ENCODE measurements at regions not wholly inside any gene's neighbourhood (a gene's known extent, or its start where the extent isn't known, plus 50 kb on each side); places are given as distances from the start of the nearest gene placed in this dataset.
A peak's percentile ranks its signal among the peaks of the same experiment; 100 is the strongest.
"Not testable (repeated sequence)": the region's sequence is repeated elsewhere in the genome, so short reads cannot be mapped to it uniquely, and the experiment has no call there.

- H3K27me3 ChIP-seq: no peaks in the 10 kb centered on the region
- H3K4me1 ChIP-seq: no peaks in the 10 kb centered on the region
- no peak overlapping the region for H3K4me3 ChIP-seq
- H3K9me3 ChIP-seq (replicated peaks): no peaks in the 10 kb centered on the region
- H3K27ac ChIP-seq: no peak overlapping the region
- no peaks in the 10 kb centered on the region for H3K36me3 ChIP-seq
- DNase-seq: peak in 1 of 2 experiments; percentile 42
Measured at GRCh38 chrX:106415276-106415895, 196.4 kb upstream of the RADX start.

DNA sequence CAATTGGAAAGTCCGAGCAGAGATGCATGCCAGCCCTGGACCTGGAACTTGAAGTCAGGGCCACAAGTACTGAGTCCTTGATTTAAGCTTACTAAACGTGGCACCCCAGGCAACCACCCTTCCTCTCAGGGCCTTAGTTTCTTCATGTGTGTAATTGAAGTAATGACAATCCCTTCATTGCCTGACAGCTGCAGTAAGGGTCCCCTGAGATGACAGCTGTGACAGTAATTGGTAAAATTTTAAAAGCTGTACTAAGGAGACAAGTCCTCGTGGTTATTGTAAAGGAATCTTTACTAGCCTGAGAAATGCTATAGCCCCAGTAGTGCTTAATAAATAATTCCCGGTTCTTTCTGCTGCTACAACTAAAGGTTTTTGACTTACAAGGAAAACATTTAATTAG lies 175.1 kb upstream of the RADX start:
- Histone ChIP-seq H3K36me3 (no peaks in the 10 kb centered on the region), H3K4me1 (no peaks in the 10 kb centered on the region), H3K27ac (no peak overlapping the region), H3K27me3 (no peaks in the 10 kb centered on the region), H3K4me3 (no peak overlapping the region), H3K9me3 (replicated peaks) (no peaks in the 10 kb centered on the region)
- peak; percentile 1 to 22 for DNase-seq

- Histone ChIP-seq H3K4me3 (no peak overlapping the region), H3K36me3 (no peaks in the 10 kb centered on the region), H3K4me1 (no peaks in the 10 kb centered on the region), H3K27ac (no peak overlapping the region), H3K9me3 (replicated peaks) (no peaks in the 10 kb centered on the region), H3K27me3 (no peaks in the 10 kb centered on the region)
- no peak for DNase-seq
Measured at GRCh38 chrX:106437407-106437806, 174.4 kb upstream of the RADX start.

- H3K4me3 ChIP-seq: no peak overlapping the region
- H3K27me3 ChIP-seq: no peaks in the 10 kb centered on the region
- no peaks in the 10 kb centered on the region for H3K36me3 ChIP-seq
- no peak overlapping the region for H3K27ac ChIP-seq
- DNase-seq: no peak
- H3K4me1 ChIP-seq: no peaks in the 10 kb centered on the region
- no peaks in the 10 kb centered on the region for H3K9me3 ChIP-seq (replicated peaks)
Measured at GRCh38 chrX:106450405-106450804, 161.4 kb upstream of the RADX start.

- Histone ChIP-seq H3K4me3 (no peak overlapping the region), H3K36me3 (no peaks in the 10 kb centered on the region), H3K27ac (no peak overlapping the region), H3K4me1 (no peaks in the 10 kb centered on the region), H3K9me3 (replicated peaks) (no peaks in the 10 kb centered on the region), H3K27me3 (no peaks in the 10 kb centered on the region)
- no peak for DNase-seq
Measured at GRCh38 chrX:106451933-106452332, 159.8 kb upstream of the RADX start.

- H3K9me3 ChIP-seq (replicated peaks): no peaks in the 10 kb centered on the region
- H3K4me3 ChIP-seq: no peak overlapping the region
- DNase-seq: no peak
- H3K36me3 ChIP-seq: no peaks in the 10 kb centered on the region
- H3K4me1 ChIP-seq: no peaks in the 10 kb centered on the region
- no peak overlapping the region for H3K27ac ChIP-seq
- H3K27me3 ChIP-seq: no peaks in the 10 kb centered on the region
Measured at GRCh38 chrX:106454991-106455390, 156.8 kb upstream of the RADX start.

GRCh38 chrX:106457802-106458201 lies 154.0 kb upstream of the RADX start:
- DNase-seq: no peak
- no peaks in the 10 kb centered on the region for H3K4me1 ChIP-seq
- H3K27me3 ChIP-seq: no peaks in the 10 kb centered on the region
- no peaks in the 10 kb centered on the region for H3K36me3 ChIP-seq
- H3K4me3 ChIP-seq: no peak overlapping the region
- H3K27ac ChIP-seq: no peak overlapping the region
- H3K9me3 ChIP-seq (replicated peaks): no peaks in the 10 kb centered on the region

- Histone ChIP-seq H3K27ac (no peak overlapping the region), H3K27me3 (no peaks in the 10 kb centered on the region), H3K36me3 (no peaks in the 10 kb centered on the region), H3K4me1 (no peaks in the 10 kb centered on the region), H3K4me3 (no peak overlapping the region), H3K9me3 (replicated peaks) (no peaks in the 10 kb centered on the region)
- no peak for DNase-seq
Measured at GRCh38 chrX:106467422-106467821, 144.4 kb upstream of the RADX start.

GRCh38 chrX:106467943-106468342 lies 143.8 kb upstream of the RADX start:
- Histone ChIP-seq H3K4me3 (no peak overlapping the region), H3K4me1 (no peaks in the 10 kb centered on the region), H3K36me3 (no peaks in the 10 kb centered on the region), H3K27me3 (no peaks in the 10 kb centered on the region), H3K9me3 (replicated peaks) (no peaks in the 10 kb centered on the region), H3K27ac (no peak overlapping the region)
- DNase-seq: no peak

DNA sequence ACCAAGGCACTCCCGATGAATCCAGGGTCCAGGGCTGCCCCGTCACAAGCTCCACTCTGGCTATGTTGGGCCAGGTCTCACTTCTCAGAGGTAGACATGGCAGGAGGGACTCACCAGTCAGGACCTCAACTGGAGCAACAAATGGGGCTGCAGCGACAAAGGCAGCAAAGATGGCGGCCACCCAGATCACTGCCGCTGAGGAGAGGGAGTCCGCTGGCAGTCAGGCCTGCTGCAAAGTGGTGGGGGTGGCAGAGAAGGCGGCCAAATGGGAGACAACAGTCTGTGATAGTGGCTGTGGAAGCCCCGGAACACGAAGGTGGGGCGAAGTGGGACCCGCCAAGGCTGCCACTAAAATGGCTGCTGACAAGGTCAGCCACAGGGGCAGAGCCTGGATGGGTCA lies 143.3 kb upstream of the RADX start:
- no peak for DNase-seq
- H3K4me3 ChIP-seq: no peak overlapping the region
- H3K27ac ChIP-seq: no peak overlapping the region
- H3K4me1 ChIP-seq: no peaks in the 10 kb centered on the region
- no peaks in the 10 kb centered on the region for H3K9me3 ChIP-seq (replicated peaks)
- H3K27me3 ChIP-seq: no peaks in the 10 kb centered on the region
- H3K36me3 ChIP-seq: no peaks in the 10 kb centered on the region

DNA sequence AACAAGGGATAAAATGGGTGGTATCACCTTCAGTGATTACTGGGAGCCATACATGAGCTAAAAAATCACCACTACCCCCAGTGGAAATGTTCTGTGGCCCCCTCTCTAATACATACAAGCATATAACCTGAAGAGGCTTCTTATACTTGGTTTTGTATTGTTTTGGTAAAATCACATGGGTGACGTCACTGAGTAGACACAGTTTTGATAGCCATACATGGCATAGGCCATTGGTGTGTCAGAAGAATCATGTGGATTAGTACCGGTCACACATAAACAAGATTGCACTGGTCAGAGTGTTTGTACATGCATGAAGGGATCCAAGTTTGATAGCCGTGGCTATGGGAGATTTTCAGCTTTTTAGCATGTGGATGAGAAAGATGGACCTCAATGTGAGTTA lies 131.9 kb upstream of the RADX start:
- H3K36me3 ChIP-seq: no peaks in the 10 kb centered on the region
- H3K4me1 ChIP-seq: no peaks in the 10 kb centered on the region
- no peaks in the 10 kb centered on the region for H3K9me3 ChIP-seq (replicated peaks)
- no peak overlapping the region for H3K4me3 ChIP-seq
- H3K27ac ChIP-seq: no peak overlapping the region
- no peaks in the 10 kb centered on the region for H3K27me3 ChIP-seq
- no peak for DNase-seq

DNA sequence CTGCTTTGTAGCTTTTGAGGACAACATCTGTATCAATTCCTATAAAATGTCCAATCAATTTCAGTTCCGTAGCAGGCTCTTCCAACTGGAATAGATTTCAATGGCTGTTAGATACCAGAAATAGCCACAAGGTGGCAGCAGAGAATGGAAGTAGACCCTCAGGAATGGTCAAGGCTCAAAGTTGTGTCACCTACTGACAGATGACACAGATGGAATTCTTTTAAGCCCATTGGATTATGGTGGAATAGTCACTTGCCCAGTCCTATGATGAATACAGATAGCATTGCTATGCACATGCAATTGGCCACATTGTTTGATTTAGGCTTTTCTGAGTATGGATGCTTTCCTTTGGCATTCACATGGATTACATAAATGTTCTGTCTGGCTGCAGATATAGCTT lies 130.4 kb upstream of the RADX start:
- no peaks in the 10 kb centered on the region for H3K36me3 ChIP-seq

GRCh38 chrX:106484233-106484632 lies 127.5 kb upstream of the RADX start:
- no peaks in the 10 kb centered on the region for H3K27me3 ChIP-seq
- no peak for DNase-seq
- H3K9me3 ChIP-seq (replicated peaks): no peaks in the 10 kb centered on the region
- H3K4me3 ChIP-seq: no peak overlapping the region
- H3K27ac ChIP-seq: no peak overlapping the region
- no peaks in the 10 kb centered on the region for H3K36me3 ChIP-seq
- H3K4me1 ChIP-seq: no peaks in the 10 kb centered on the region

More for the DNA sequence above, 130.4 kb upstream of the RADX start:
- Histone ChIP-seq H3K4me3 (no peak overlapping the region), H3K9me3 (replicated peaks) (no peaks in the 10 kb centered on the region), H3K4me1 (no peaks in the 10 kb centered on the region), H3K27me3 (no peaks in the 10 kb centered on the region), H3K27ac (no peak overlapping the region)
- DNase-seq: peak; percentile 7 to 51

GRCh38 chrX:106493210-106493816 lies 118.5 kb upstream of the RADX start:
- not testable (repeated sequence) for H3K4me3 ChIP-seq; H3K4me1 ChIP-seq; DNase-seq; H3K27ac ChIP-seq; H3K9me3 ChIP-seq (replicated peaks); H3K27me3 ChIP-seq; H3K36me3 ChIP-seq

GRCh38 chrX:106499473-106499872 lies 112.3 kb upstream of the RADX start:
- Histone ChIP-seq H3K4me3 (no peak overlapping the region), H3K27ac (no peak overlapping the region), H3K9me3 (replicated peaks) (no peaks in the 10 kb centered on the region), H3K36me3 (no peaks in the 10 kb centered on the region), H3K4me1 (no peaks in the 10 kb centered on the region), H3K27me3 (no peaks in the 10 kb centered on the region)
- no peak for DNase-seq

GRCh38 chrX:106510713-106511403 lies 100.9 kb upstream of the RADX start:
- Histone ChIP-seq H3K4me1 (no peaks in the 10 kb centered on the region), H3K27me3 (no peaks in the 10 kb centered on the region), H3K4me3 (no peak overlapping the region), H3K36me3 (no peaks in the 10 kb centered on the region), H3K27ac (no peak overlapping the region), H3K9me3 (replicated peaks) (no peaks in the 10 kb centered on the region)
- no peak for DNase-seq

Measured in SJCRH30 (cell line).